SH-SY5Y (cell line): ENCODE measurements at regions not wholly inside any gene's neighbourhood (a gene's known extent, or its start where the extent isn't known, plus 50 kb on each side); places are given as distances from the start of the nearest gene placed in this dataset.

Source experiments
- GATA2 ChIP-seq: IDR thresholded peaks from 2 replicates; pipeline ENCODE4 v1.6.1; 2011; ENCODE audit warnings: mild to moderate bottlenecking, low read depth, low read length
- GATA3 ChIP-seq: IDR thresholded peaks from 2 replicates; pipeline ENCODE4 v1.6.1; 2011; ENCODE audit warnings: low read depth, mild to moderate bottlenecking, low read length, moderate library complexity

DNA sequence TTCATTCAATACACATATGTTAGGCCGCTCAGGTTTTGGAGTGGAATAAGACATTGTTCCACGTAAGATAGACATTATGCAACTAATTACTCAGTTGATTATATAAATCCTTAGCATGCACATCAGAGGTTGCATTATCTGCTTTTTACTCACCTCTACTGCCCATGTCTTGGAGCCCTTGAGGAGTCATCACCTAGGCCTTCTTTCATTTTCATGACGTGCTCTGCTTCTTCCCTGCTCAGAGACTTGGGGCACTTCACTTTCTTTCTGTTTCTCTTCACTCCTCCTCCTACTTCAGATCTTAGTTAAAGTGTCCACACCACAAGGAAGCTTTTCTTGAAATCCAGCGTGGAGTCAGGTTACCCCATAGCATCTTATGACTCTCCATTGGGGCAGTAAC is 241.1 kb downstream of the TLR4 start:
- TF ChIP-seq GATA2: no peak
- no peak for TF ChIP-seq GATA3

DNA sequence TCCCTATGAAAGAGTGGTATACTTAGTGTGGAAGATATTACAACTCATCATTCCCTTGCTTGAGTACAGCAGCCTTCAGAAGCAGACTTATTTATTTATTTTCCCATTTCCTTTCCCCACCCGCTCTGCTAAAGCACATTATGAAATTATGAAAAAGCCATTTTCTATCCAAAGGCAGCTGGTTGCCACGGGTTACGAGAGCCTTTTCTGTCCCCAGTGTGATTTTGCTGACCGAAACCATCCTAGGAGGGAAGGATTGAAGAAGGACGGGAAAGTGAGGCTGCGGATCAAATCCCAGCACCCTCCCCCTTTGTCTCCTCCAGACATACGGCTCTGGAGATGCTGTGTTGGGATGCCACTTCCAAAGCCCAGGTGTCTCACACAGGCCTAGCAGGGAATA is 246.9 kb downstream of the TLR4 start:
- TF ChIP-seq GATA2 (no peak), GATA3 (no peak)

DNA sequence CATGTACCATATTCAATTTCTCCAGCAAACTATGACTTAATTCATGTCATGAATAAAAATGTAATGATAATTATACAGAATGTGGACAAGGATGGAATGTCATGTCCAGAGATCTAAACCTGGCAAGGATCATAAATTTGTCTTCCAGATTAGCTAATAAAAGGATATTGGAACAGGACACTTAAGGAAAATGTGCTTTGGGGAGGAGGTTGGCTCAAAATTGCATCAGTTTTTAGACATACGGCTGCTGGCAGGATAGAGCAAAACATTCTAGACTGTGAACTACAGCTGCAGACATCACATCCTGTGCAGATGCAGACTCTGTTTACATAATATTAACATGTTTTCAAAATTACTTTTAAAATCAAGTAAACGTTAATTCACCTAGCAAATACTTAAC is 248.4 kb downstream of the TLR4 start:
- TF ChIP-seq GATA3: no peak
- TF ChIP-seq GATA2: no peak

DNA sequence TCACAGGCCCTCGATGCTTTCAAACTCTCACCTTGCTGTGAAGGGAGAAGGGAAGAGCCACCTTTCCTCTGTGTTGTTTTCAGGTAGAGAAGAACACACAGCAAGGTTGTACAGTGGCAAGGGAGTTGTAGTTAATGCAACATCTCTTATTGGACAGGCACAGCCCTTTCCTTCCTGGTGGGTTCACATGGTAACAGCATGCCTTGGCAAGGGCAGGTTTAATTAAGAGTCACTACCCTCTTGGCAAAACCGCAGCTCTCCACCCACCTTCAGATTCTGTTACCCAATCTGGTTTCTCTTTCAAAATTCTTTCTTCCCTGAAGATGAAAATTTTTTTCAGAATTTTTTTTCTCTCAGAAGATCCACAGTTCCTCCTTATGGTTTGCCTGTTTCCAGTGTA is 253.1 kb downstream of the TLR4 start:
- TF ChIP-seq GATA3: no peak
- no peak for TF ChIP-seq GATA2

DNA sequence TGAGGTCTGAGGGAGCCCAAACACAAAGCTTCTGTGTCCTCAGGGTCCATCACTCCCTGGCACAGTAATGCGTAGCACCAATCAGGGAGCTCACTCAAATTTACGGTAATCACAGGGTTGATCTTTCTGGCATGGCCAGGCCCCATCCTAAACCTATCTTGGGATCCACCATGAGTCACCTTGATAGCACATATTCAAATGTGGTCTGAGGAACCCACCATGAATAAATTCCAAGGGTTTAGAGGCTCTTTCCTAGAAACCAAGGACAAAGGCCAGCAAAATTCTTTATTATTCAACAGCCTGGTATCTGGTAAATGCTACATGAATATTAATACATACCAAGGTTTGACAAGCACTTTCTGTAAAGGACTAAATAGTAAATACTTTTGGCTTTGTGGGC is 254.5 kb downstream of the TLR4 start:
- TF ChIP-seq GATA2 (no peak), GATA3 (no peak)

DNA sequence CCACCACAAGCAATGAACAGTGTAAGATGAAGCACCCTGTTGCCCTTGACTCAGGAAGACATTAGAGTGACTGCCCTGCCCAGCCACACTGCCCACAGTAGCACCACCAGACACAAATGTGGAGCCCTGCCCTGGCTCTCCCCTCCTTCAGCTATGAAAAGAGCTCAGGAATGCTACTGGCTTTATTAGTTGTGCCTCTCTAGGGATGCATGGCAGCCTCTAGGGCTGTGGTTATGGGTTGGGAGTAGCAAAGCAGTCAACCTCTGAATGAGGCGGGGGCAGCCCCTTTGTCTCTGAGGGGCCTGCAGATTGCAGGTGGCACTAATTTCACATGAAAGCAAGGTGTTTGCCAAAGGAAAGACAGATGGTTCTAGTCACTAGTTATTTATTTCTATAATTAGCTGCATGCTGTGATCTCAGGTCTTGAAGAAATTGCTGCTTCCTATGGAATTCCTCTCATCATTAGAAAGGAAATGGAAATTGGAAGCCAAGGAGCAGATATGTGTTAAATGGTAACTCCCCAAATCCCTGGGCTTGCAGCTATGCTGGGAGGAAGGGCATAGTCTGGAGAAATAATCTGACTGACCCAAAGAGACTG is 259.4 kb downstream of the TLR4 start:
- TF ChIP-seq GATA2: no peak
- no peak for TF ChIP-seq GATA3

DNA sequence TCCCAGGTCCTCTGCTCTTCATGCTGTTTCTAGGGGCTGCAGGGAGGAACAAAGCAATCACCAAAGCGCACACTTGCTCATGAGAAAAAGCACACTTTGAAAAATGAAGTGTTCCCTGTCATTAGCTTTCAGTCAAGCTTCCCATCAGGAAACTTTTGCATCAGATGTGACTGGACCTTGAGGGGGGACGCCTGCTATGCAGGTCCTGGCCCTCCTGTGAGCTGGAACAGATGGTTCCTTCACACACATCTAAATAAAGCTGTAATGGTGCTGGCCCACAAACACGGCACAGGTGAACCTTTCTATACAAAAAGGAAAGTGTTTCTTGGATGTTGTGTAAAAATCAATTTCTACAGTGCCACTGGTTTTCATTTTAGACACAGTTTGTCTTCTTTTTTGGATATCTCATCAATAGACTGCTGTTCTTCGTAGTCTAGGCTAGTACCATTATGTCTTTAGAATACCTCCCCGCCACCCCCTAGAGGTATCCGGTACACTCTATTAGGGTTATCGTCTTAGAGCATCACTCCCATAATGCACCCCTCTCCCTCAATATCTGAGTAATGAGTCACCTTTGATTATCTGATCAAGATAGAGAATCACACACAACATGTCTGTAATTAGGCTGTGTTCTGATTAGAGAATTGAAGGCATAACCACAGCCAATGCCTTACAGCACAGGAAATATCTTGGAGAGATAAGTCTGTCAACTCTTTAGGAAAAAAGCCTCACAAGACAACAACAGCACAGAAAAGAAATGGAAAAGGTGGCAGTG is 266.3 kb downstream of the TLR4 start:
- TF ChIP-seq GATA2 (no peak), GATA3 (no peak)

DNA sequence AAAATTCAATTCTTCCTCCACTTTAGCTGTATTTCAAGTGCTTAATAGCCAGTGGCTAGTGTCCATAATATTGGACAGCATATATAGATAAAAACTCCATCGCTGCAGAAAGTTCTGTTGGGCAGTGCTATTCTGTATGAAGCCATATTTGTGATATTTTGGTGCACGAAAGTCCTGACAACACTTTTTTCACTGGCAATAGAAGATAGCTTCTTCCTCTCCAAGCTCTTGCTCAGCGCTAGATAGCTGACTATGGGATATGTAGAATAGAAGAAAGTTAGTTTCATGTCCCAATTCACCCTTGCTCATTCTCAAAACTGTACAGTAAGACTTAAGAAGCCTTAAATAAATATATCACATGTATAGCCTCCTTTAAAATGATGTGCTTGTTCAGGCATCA is 269.9 kb downstream of the TLR4 start:
- no peak for TF ChIP-seq GATA3
- no peak for TF ChIP-seq GATA2

DNA sequence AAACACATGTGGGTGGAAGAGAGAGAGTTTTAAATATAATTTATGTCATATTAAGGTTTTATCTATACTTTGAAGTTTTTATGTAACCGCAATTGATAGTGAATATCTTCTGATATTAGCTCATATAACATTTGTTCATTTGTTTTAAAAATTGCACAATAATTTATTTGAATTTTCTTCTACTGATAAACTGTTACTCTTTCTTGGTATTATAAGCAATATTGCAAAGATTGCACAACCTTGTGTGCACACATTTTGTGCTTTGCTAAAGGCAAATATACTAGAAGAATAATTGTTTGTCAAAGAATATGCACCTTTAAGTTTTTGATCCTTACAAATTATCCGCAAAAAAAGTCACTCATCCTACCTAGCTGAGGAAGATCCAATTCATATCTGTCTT is 275.7 kb downstream of the TLR4 start:
- TF ChIP-seq GATA3: no peak
- TF ChIP-seq GATA2: no peak

DNA sequence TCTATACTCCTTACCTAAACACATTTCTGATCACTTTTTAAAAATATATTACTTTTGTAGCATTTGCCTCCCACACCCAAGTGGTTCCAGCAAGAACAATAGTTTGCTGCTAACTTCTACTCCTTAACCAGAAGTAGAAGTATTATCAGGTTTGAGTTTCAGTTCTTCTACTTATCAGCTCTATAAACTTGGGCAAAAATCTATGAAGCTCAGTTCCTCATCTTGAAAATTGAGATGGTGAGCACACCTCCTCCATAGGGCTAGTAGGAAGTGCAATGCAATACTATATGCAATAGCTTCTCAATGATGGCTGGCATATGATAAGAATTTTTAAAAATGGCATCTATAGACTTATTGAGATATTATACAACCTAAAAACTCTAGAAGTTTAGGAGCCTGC is 283.7 kb downstream of the TLR4 start:
- TF ChIP-seq GATA3: no peak
- no peak for TF ChIP-seq GATA2

DNA sequence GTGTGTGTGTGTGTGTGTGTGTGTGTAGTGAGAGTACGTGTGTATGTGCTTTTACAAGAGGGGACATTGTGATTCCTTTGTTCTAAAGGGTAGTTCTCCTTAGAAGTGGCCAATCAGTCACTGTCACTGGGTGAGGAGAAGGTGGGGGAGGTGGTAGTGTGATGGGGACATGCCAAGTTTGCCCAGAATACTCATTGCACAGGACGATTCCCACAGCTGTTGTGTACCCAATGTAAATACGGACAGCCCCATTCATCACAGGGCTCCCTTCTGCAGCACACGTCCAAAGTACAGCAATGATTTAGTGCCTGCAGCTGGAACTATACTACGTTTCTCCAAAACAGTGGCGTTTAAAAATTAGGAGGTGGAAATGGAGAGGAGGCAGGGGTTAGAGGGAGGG is 287.8 kb downstream of the TLR4 start:
- no peak for TF ChIP-seq GATA3
- no peak for TF ChIP-seq GATA2

DNA sequence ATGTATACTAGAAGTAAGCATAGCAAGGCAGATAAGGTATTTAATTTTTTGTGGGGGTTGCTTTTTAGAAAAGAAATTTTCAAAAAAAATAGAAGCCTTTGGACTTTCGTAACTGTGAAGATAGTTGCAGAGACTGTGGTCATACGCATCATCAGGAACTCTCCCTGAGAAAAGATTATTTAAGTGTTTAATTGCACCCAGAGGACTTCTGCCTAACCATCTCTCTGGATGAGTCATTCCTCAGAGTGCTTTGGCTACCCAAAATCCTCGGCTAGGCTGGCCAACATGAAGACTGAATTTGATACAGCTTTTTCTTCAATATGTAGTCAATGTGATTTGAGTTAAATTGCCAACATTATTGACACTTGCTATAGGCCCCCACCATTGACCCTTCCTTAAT is 296.4 kb downstream of the TLR4 start:
- TF ChIP-seq GATA3 (no peak), GATA2 (no peak)

DNA sequence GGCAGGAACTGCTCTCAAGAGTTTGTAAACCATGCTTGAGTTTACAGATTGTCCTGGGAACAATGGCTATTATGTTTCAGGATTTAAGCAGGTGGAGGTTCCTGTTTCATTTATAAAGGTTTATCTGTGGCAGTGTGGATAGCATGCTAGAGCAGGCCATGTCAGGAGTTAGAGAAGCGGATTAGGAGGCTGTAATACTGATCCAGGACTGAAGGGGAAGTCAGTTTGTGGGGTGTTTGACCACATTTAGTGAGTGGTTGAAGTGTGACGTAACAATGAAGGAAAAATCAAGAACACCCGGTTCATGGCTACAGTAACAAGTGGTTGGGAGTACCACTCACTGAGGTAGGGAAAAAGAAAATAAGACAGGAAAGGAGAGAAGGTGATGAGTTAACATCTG is 299.0 kb downstream of the TLR4 start:
- TF ChIP-seq GATA3: no peak
- TF ChIP-seq GATA2: no peak

DNA sequence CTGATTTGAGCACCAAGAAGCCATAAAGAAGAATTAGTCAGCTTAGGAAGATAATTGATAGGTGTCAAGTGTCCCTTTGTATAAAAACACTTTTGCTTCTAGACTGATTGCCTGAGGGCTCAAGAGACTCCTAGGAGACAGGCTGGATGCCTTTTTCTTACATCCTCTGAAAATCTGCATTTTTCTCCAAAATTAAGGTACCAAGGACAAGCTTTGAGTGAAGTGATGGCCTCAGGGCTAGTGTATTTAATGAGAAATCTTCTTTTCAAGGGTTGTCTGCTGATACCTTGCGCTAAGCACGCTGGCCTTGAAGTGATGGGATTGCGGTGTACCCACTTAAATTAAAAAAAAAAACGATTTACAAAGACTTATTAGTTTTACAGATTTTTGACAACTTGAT is 304.0 kb downstream of the TLR4 start:
- TF ChIP-seq GATA2 (no peak), GATA3 (no peak)

DNA sequence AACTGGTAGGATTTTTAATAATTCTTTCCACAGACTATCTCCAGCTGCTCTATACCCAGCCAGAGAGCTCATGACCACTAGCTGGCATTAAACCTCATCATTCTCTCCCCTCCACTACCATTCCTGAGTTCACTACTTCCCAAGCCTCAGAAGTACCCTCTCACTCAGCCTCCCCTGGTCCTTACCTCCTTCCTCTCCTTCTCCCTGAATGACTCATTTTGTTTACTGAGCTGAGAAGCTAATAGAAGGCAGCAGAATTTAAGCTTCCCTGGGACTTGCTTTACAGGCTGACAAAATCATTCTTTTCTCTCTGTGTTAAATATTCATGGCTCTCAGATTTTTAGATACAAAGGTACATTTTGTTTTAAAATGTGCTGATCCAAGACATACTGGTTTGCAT is 305.4 kb downstream of the TLR4 start:
- no peak for TF ChIP-seq GATA3
- no peak for TF ChIP-seq GATA2

DNA sequence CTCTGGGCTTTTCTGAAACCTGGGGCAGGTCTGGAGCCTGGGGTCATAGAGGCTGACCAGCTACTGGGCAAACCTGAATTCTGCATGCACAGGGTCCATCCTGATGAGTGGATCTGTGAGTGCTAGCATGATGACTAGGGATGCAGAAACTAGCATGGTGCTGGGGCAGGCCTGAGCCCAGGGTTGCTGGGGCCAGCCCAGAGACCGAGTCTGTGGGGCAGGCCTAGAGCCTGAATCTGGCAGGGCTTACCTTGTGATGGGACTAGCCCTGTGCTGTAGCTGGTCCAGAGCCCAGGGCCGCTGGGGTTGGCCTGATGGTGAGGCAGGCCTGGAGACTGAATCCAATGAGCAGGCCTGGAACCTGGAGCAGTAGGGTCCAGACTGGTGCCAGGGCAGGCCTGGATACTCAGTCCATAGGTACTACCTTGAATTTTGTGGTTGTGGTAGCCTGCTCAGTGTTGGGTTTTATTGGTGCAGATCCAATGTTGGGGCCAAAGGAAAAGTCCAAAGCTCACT is 313.5 kb downstream of the TLR4 start:
- TF ChIP-seq GATA3: no peak
- no peak for TF ChIP-seq GATA2
